ENCODE measurements at regions not wholly inside any gene's neighbourhood (a gene's known extent, or its start where the extent isn't known, plus 50 kb on each side); places are given as distances from the start of the nearest gene placed in this dataset.
A peak's percentile ranks its signal among the peaks of the same experiment; 100 is the strongest.

- DNase-seq (ENCODE audit: low read depth), result no peak
These were observed 496.6 kb downstream of the ADGRL2 start for GRCh38 chr1:82297139-82297896.

DNA sequence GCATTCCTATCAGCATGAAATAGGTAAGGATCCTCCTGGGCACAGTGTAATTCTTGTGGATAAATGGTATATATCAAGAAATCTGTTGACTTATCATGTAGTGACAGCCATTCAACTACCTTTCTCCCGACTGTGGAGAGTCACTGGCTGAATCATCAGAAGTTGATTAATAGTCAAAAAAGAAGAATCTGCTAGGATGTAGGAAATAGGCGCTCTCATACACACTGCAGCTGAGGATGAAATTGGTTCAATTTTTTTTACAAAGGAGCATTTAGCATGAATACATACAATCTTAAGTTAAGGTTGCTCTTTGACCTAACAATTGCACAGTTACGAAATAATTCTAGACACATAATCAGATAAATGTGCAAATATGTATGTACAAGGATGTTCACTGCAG is 486.8 kb downstream of the ADGRL2 start:
- DNase-seq (ENCODE audit: low read depth), result no peak

- DNase-seq (ENCODE audit: low read depth), result no peak
These were observed 483.5 kb downstream of the ADGRL2 start for GRCh38 chr1:82284213-82284612.

DNA sequence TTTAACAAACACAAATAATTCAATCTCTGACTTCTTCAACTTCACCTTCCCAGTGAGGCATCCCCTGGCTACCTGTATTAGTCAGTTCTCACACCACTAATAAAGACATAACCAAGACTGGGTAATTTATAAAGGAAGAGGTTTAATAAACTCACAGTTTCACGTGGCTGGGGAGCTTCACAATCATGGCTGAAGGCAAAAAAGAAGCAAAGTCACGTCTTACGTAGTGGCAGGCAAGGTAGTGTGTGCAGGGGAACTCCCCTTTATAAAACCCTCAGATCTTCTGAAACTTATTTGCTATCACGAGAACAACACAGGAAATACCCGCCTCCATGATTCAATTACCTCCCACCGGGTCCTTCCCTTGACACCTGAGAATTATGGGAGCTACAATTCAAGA is 478.5 kb downstream of the ADGRL2 start:
- no peak for DNase-seq (ENCODE audit: low read depth)

DNA sequence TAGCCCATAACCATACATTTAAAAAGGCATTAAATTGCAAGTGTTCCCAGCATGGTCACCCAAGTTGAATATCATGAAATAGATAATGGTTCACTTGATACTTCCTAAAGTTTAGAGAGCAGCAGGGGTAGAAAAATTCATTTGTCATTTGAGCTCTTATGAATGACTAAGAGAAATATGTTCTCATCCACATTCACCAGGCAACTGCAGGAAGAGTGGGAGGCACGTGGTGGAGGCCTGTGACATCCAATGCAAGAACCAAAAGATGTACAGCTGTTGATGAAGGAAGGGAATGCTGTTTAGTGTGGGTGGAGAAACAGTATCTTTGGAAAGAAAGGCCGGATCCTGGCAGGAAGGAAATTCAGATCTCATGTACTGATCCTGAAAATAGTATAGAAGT is 473.1 kb downstream of the ADGRL2 start:
- no peak for DNase-seq (ENCODE audit: low read depth)

- peak; percentile 31 for DNase-seq (ENCODE audit: low read depth)
These were observed 468.7 kb downstream of the ADGRL2 start for GRCh38 chr1:82269431-82269830.

DNA sequence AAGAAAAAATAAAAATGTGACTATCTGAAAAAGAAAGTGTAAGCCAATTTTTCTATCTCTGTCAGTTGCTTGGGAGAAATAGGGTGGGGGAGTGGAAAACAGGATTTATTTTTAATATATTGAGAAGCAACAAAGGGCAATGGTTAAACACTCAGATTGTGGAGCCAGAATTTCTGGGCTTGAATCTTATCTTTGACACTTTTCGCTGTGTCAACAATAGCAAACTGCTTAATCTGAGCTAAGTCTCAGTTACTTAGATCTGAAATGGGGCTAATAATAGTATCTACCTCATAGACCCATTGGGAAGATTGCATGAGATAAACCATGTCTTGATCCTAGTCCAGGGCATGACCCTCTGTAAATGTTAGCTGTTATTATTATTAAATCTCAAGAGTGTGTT is 468.1 kb downstream of the ADGRL2 start:
- DNase-seq (ENCODE audit: low read depth), result no peak

DNA sequence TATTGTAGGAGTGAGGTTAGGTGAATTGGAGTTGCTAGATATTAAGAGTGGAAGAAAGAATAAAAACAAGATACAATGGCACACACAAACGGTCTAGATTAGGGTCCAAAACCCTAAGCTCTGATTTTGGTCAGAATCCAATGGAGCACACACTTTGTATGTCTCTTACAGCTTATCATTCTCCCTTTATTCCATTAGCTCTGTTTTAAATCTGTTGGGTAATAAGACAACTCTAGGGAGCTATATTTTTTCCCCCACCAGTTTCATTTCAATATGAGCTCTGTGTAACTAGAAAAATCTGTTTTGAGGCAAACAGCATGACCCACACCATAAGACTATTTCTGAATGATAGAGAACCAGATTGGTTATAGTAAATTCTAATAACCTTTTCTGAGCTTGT is 465.6 kb downstream of the ADGRL2 start:
- no peak for DNase-seq (ENCODE audit: low read depth)

DNA sequence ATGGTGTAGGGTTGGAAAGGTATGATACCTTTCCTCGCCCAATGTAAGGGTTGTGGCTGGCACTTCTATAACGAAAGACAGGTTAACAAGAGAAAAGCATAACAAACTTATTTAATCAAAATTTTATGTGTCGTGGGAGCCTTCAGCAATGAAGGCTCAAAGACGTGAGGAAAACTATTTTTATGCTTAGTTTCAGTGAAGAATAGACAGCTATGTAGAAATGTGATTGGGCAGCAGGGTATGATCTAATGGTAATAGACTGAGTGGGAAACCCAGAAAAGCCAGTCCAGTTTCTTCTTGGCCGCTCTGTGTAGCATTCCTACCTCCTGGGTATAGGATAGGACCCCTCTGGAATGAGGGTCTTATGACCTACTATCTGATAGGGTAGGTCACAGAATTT is 464.7 kb downstream of the ADGRL2 start:
- no peak for DNase-seq (ENCODE audit: low read depth)

- DNase-seq (ENCODE audit: low read depth), result no peak
These were observed 464.1 kb downstream of the ADGRL2 start for GRCh38 chr1:82264802-82265201.

- DNase-seq (ENCODE audit: low read depth), result no peak
These were observed 462.7 kb downstream of the ADGRL2 start for GRCh38 chr1:82263396-82263795.

GRCh38 chr1:82260666-82261065 is 459.9 kb downstream of the ADGRL2 start:
- DNase-seq (ENCODE audit: low read depth), result no peak

DNA sequence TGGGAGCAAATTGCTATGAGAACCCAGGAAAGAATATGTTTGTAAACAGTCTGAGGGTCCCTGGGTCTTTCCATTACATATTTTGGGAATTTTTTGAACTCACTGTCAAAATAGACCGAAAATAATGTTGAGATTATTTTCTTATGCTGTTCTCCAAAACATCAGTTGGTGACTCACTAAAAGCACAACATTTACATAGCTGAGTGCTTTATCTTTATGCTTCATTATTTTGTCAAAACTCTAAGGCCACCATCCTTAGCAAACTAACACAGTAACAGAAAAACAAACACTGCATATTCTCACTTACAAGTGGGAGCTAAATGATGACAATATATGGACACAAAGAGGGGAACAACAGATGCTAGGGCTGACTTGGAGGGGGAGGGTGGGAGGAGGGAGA is 459.3 kb downstream of the ADGRL2 start:
- DNase-seq (ENCODE audit: low read depth), result no peak

GRCh38 chr1:82258887-82259286 is 458.2 kb downstream of the ADGRL2 start:
- DNase-seq (ENCODE audit: low read depth), result no peak

GRCh38 chr1:82246050-82246449 is 445.3 kb downstream of the ADGRL2 start:
- DNase-seq (ENCODE audit: low read depth), result no peak

GRCh38 chr1:82245345-82246014 is 444.7 kb downstream of the ADGRL2 start:
- no peak for DNase-seq (ENCODE audit: low read depth)

DNA sequence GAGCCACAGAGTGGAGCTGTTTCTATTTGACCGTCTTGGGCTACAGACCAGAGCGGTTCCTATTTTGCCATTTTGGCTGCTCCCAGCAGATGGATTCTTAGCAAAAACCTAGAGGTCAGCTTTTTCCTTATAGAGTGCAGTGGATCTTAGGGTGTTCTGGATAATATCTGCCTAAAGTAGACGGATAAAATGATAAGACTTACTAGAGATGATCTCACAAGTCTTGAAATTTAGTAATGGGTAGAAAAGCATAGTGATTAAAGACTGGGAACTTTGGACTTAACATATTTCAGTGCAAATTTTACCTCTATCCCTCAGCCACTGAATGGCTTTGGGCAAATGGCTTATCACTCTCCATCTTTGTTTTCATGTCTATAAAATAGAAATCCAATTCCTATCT is 439.8 kb downstream of the ADGRL2 start:
- no peak for DNase-seq (ENCODE audit: low read depth)

GRCh38 chr1:82230667-82231066 is 429.9 kb downstream of the ADGRL2 start:
- no peak for DNase-seq (ENCODE audit: low read depth)

GRCh38 chr1:82227306-82228095 is 426.8 kb downstream of the ADGRL2 start:
- DNase-seq (ENCODE audit: low read depth), result no peak

GRCh38 chr1:82226186-82226505 is 425.4 kb downstream of the ADGRL2 start:
- DNase-seq (ENCODE audit: low read depth), result no peak

GRCh38 chr1:82225421-82226185 is 424.9 kb downstream of the ADGRL2 start:
- DNase-seq (ENCODE audit: low read depth), result peak; percentile 41

GRCh38 chr1:82223091-82223490 is 422.4 kb downstream of the ADGRL2 start:
- no peak for DNase-seq (ENCODE audit: low read depth)
